ENCODE measurements at regions not wholly inside any gene's neighbourhood (a gene's known extent, or its start where the extent isn't known, plus 50 kb on each side); places are given as distances from the start of the nearest gene placed in this dataset.

GRCh38 chr7:94738071-94738470 is 82.1 kb upstream of the SGCE start:
- no peak for TF ChIP-seq TCF12 (IDR thresholded peaks at IDR 0.05)
- no peak for TF ChIP-seq SMC3 (IDR thresholded peaks at IDR 0.05; ENCODE audit: low read depth, low read length)
- no peak for TF ChIP-seq TAF1 (IDR thresholded peaks at IDR 0.05; ENCODE audit: borderline replicate concordance, low read depth, low read length)
- no peak for TF ChIP-seq CHD2 (IDR thresholded peaks at IDR 0.05; ENCODE audit: low read length, partially characterized antibody)
- no peak for TF ChIP-seq NFIC (IDR thresholded peaks at IDR 0.05; ENCODE audit: borderline replicate concordance)
- no peak for TF ChIP-seq EP300 (IDR thresholded peaks at IDR 0.05; ENCODE audit: borderline replicate concordance in 1 of 2, low read depth in 1 of 2, low read length in 1 of 2)
- ChIA-PET CTCF (interaction anchor here (1.0 to 1.3 kb wide), 2 partner anchors 10 to 18 kb away, joined by 3 to 4 read pairs; no protein-coding TSS in a partner anchor), POLR2A (no interaction called here)
- Histone ChIP-seq H3K36me3 (replicated peaks in 1 of 2; ENCODE audit: control insufficient read depth in 1 of 2, insufficient read depth in 2 of 2, low read length in 1 of 2) (no peaks in the 10 kb centered on the region), H3K4me3 (ENCODE audit: low read depth in 2 of 2, low read length in 1 of 2) (no peak overlapping the region), H3K27ac (ENCODE audit: low read depth in 2 of 2, low read length in 1 of 2) (no peak overlapping the region), H3K9me2 (no peaks in the 10 kb centered on the region), H3K79me2 (ENCODE audit: insufficient read depth) (no peaks in the 10 kb centered on the region), H3K9me3 (no peaks in the 10 kb centered on the region), H3K4me2 (no peak overlapping the region), H2AFZ (ENCODE audit: low read depth) (no peak overlapping the region), H3K27me3 (ENCODE audit: insufficient read depth) (no peaks in the 10 kb centered on the region), H4K20me1 (ENCODE audit: insufficient read depth) (no peaks in the 10 kb centered on the region), H3F3A (replicated peaks; ENCODE audit: insufficient read depth) (no peaks in the 10 kb centered on the region), H3K9ac (no peak overlapping the region), H3K4me1 (ENCODE audit: control insufficient read depth in 1 of 2, insufficient read depth in 2 of 2, low read depth in 1 of 2, low read length in 1 of 2) (no peaks in the 10 kb centered on the region)
- DNase-seq = no peak
- WGBS (ENCODE audit: low lambda C conversion rate) = 34% methylated on average over 1 of the region's 1 CpG

DNA sequence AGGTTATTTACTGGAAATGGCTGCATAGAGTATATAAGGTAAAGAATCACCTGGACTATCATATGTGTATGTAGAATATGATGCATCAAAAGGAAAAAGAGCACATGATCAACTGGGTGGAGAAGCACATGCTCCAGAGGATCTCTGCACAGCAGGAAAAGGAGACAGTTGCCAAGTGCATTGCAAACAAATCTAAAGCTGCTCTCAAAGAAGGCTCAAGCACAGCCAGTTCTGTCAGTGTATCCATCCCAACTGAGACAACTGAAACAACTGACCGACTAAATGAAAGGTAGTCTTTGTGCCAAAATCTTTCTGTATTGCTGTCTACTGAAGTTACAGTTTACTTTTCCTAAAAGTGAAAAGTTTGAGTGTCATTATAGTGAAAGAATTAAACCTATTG is 83.2 kb upstream of the SGCE start:
- Histone ChIP-seq H3K4me3 (ENCODE audit: low read depth in 2 of 2, low read length in 1 of 2) (no peak overlapping the region), H3K9ac (no peak overlapping the region), H3K4me1 (ENCODE audit: control insufficient read depth in 1 of 2, insufficient read depth in 2 of 2, low read depth in 1 of 2, low read length in 1 of 2) (no peaks in the 10 kb centered on the region), H3K9me3 (no peaks in the 10 kb centered on the region), H3K27ac (ENCODE audit: low read depth in 2 of 2, low read length in 1 of 2) (no peak overlapping the region), H3K4me2 (no peak overlapping the region), H4K20me1 (ENCODE audit: insufficient read depth) (no peaks in the 10 kb centered on the region), H3F3A (replicated peaks; ENCODE audit: insufficient read depth) (no peaks in the 10 kb centered on the region), H3K79me2 (ENCODE audit: insufficient read depth) (no peaks in the 10 kb centered on the region), H3K27me3 (ENCODE audit: insufficient read depth) (no peaks in the 10 kb centered on the region; the same call in 1 of the 2 replicates), H3K36me3 (replicated peaks in 1 of 2; ENCODE audit: control insufficient read depth in 1 of 2, insufficient read depth in 2 of 2, low read length in 1 of 2) (no peaks in the 10 kb centered on the region), H2AFZ (ENCODE audit: low read depth) (no peak overlapping the region), H3K9me2 (no peaks in the 10 kb centered on the region)
- DNase-seq = no peak
- TF ChIP-seq FOXJ3 (CRISPR knock-in tag; IDR thresholded peaks at IDR 0.05) (no peak), RCOR1 (IDR thresholded peaks at IDR 0.05; ENCODE audit: low read length) (no peak), CHD2 (IDR thresholded peaks at IDR 0.05; ENCODE audit: low read length, partially characterized antibody) (no peak), SIN3A (IDR thresholded peaks at IDR 0.05; ENCODE audit: borderline replicate concordance, low read depth, low read length) (no peak), NRF1 (IDR thresholded peaks at IDR 0.05; ENCODE audit: low read depth, low read length) (no peak), TAF1 (IDR thresholded peaks at IDR 0.05; ENCODE audit: borderline replicate concordance, low read depth, low read length) (no peak), USF2 (IDR thresholded peaks at IDR 0.05; ENCODE audit: borderline replicate concordance, low read depth, low read length) (no peak), NFIC (IDR thresholded peaks at IDR 0.05; ENCODE audit: borderline replicate concordance) (no peak), TEAD4 (IDR thresholded peaks at IDR 0.05; ENCODE audit: borderline replicate concordance, insufficient read depth) (no peak), JUND (IDR thresholded peaks at IDR 0.05) (no peak), PBX3 (IDR thresholded peaks at IDR 0.05) (no peak), RAD21 (IDR thresholded peaks at IDR 0.05; ENCODE audit: low read length) (no peak), YY1 (IDR thresholded peaks at IDR 0.05; ENCODE audit: low read depth) (no peak)
- TF ChIP-seq, protein P1, sequence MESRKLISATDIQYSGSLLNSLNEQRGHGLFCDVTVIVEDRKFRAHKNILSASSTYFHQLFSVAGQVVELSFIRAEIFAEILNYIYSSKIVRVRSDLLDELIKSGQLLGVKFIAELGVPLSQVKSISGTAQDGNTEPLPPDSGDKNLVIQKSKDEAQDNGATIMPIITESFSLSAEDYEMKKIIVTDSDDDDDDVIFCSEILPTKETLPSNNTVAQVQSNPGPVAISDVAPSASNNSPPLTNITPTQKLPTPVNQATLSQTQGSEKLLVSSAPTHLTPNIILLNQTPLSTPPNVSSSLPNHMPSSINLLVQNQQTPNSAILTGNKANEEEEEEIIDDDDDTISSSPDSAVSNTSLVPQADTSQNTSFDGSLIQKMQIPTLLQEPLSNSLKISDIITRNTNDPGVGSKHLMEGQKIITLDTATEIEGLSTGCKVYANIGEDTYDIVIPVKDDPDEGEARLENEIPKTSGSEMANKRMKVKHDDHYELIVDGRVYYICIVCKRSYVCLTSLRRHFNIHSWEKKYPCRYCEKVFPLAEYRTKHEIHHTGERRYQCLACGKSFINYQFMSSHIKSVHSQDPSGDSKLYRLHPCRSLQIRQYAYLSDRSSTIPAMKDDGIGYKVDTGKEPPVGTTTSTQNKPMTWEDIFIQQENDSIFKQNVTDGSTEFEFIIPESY (IDR thresholded peaks at IDR 0.05; ENCODE audit: borderline replicate concordance, low read depth) = no peak
- TF ChIP-seq, protein P2, sequence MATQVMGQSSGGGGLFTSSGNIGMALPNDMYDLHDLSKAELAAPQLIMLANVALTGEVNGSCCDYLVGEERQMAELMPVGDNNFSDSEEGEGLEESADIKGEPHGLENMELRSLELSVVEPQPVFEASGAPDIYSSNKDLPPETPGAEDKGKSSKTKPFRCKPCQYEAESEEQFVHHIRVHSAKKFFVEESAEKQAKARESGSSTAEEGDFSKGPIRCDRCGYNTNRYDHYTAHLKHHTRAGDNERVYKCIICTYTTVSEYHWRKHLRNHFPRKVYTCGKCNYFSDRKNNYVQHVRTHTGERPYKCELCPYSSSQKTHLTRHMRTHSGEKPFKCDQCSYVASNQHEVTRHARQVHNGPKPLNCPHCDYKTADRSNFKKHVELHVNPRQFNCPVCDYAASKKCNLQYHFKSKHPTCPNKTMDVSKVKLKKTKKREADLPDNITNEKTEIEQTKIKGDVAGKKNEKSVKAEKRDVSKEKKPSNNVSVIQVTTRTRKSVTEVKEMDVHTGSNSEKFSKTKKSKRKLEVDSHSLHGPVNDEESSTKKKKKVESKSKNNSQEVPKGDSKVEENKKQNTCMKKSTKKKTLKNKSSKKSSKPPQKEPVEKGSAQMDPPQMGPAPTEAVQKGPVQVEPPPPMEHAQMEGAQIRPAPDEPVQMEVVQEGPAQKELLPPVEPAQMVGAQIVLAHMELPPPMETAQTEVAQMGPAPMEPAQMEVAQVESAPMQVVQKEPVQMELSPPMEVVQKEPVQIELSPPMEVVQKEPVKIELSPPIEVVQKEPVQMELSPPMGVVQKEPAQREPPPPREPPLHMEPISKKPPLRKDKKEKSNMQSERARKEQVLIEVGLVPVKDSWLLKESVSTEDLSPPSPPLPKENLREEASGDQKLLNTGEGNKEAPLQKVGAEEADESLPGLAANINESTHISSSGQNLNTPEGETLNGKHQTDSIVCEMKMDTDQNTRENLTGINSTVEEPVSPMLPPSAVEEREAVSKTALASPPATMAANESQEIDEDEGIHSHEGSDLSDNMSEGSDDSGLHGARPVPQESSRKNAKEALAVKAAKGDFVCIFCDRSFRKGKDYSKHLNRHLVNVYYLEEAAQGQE (IDR thresholded peaks at IDR 0.05; ENCODE audit: low read depth, low read length) = no peak
- TF ChIP-seq, protein P3, sequence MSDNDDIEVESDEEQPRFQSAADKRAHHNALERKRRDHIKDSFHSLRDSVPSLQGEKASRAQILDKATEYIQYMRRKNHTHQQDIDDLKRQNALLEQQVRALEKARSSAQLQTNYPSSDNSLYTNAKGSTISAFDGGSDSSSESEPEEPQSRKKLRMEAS (IDR thresholded peaks at IDR 0.05; ENCODE audit: low read depth) = no peak
- WGBS (ENCODE audit: low lambda C conversion rate) = 30% methylated on average over 1 of the region's 1 CpG
- POLR2A ChIA-PET = no interaction called here
- CTCF ChIA-PET = no interaction called here
